ENCODE measurements at regions not wholly inside any gene's neighbourhood (a gene's known extent, or its start where the extent isn't known, plus 50 kb on each side); places are given as distances from the start of the nearest gene placed in this dataset.

DNA sequence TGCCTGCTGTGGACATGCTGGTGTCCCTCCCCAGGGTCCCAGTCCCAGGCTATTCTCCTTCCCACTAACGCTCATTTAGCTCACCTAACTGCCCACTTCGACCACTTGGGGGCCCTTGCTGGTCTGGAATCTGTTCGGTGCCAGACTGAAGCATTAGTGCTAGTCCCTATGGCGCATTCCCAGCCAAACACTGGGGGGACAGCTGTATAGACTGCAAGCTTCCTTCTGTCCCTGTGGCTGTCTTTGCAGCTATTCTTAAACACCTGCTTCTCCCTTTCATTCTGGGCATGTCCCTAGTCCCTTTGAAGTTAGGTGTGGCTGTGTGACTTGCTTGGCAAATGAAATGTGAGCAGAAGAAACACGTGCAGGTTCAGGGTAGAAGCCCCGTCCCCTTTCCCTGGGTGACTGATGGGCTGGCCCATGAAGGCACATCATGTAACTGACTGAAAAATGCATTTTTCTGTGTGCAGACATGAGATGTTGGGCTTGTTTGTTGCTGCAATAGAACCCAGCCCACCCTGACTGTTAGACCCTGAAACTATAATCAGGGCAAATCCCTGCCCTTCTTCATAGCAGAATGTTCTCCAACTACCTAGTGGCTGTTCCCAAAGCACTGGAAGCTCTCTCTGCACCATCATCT lies 134.4 kb downstream of the BARX1 start:
- no peak for TF ChIP-seq CTCF (IDR thresholded peaks at IDR 0.05)
- TF ChIP-seq POLR2A (IDR thresholded peaks at IDR 0.05): no peak

Measured in breast epithelium (tissue), 3 donors.